SU-DHL-6 (cell line): ENCODE measurements at regions not wholly inside any gene's neighbourhood (a gene's known extent, or its start where the extent isn't known, plus 50 kb on each side); places are given as distances from the start of the nearest gene placed in this dataset.

Experiments used
- CTCF ChIP-seq: fragments of 200-600 bp; sonication (generic); IDR thresholded peaks from one replicate; pipeline ENCODE4 v1.5.1; 2017; ENCODE audit warnings: antibody characterized with exemption, mild to moderate bottlenecking, low read length, moderate library complexity; ENCODE audit not compliant: insufficient read depth, poor library complexity, severe bottlenecking
- EZH2phosphoT487 ChIP-seq: fragments of 200-600 bp; sonication (generic), shearing (Covaris generic); conservative IDR thresholded peaks from 2 replicates; pipeline ENCODE4 v1.6.1; 2018; ENCODE audit warnings: mild to moderate bottlenecking, antibody characterized with exemption, low read length, moderate library complexity, mixed read lengths

- TF ChIP-seq CTCF (no peak), EZH2phosphoT487 (no peak)
Observed at GRCh38 chr14:34173916-34174315, 223.0 kb upstream of the EGLN3 start.
